GM23248 (cell line): ENCODE measurements at regions not wholly inside any gene's neighbourhood (a gene's known extent, or its start where the extent isn't known, plus 50 kb on each side); places are given as distances from the start of the nearest gene placed in this dataset.

Experiments
- DNase-seq: peaks from one replicate; pipeline ENCODE4 v3.0.0-alpha.2; 2015
- H2AFZ ChIP-seq: fragments of 200-600 bp; sonication (generic); 2 replicates; pipeline ENCODE4 v1.6.1; 2016; ENCODE audit warnings: antibody characterized with exemption
- H3F3A ChIP-seq: fragments of 200-600 bp; sonication (generic); 2 replicates; pipeline ENCODE4 v1.6.1; 2016; ENCODE audit warnings: mild to moderate bottlenecking, antibody characterized with exemption, mixed run types; ENCODE audit not compliant: insufficient read depth
- H3K27ac ChIP-seq: fragments of 200-600 bp; sonication (generic); 2 replicates; pipeline ENCODE4 v1.5.1; 2016; ENCODE audit warnings: mild to moderate bottlenecking
- H3K27me3 ChIP-seq: fragments of 200-600 bp; sonication (generic); replicated peaks from 2 replicates; pipeline ENCODE4 v1.6.1; 2016; ENCODE audit warnings: mild to moderate bottlenecking; ENCODE audit not compliant: insufficient read depth
- H3K36me3 ChIP-seq: fragments of 200-600 bp; sonication (generic); 2 replicates; pipeline ENCODE4 v1.6.1; 2016; ENCODE audit warnings: low read depth, mild to moderate bottlenecking
- H3K4me1 ChIP-seq: fragments of 200-600 bp; sonication (generic); 2 replicates; pipeline ENCODE4 v1.6.1; 2016; ENCODE audit warnings: mild to moderate bottlenecking; ENCODE audit not compliant: insufficient read depth
- H3K4me2 ChIP-seq: fragments of 200-600 bp; sonication (generic); one replicate; pipeline ENCODE4 v1.6.1; 2016; ENCODE audit warnings: mild to moderate bottlenecking; ENCODE audit not compliant: unreplicated experiment
- H3K4me3 ChIP-seq: fragments of 200-600 bp; sonication (generic); 2 replicates; pipeline ENCODE4 v1.5.1; 2016; ENCODE audit warnings: mild to moderate bottlenecking
- H3K79me2 ChIP-seq: fragments of 200-600 bp; sonication (generic); 2 replicates; pipeline ENCODE4 v1.6.1; 2016; ENCODE audit warnings: mild to moderate bottlenecking; ENCODE audit not compliant: insufficient read depth
- H3K9ac ChIP-seq: fragments of 200-600 bp; sonication (generic); 2 replicates; pipeline ENCODE4 v1.6.1; 2016; ENCODE audit warnings: mild to moderate bottlenecking
- H3K9me2 ChIP-seq: fragments of 200-600 bp; sonication (generic); 2 replicates; pipeline ENCODE4 v1.6.1; 2016; ENCODE audit warnings: mixed run types, mild to moderate bottlenecking, moderate library complexity; ENCODE audit not compliant: insufficient read depth
- H3K9me3 ChIP-seq: fragments of 200-600 bp; sonication (generic); one replicate; pipeline ENCODE4 v1.6.1; 2017; ENCODE audit warnings: low read depth
- H4K20me1 ChIP-seq: fragments of 200-600 bp; sonication (generic); 2 replicates; pipeline ENCODE4 v1.6.0; 2016; ENCODE audit not compliant: insufficient read depth
- EZH2 ChIP-seq: fragments of 200-600 bp; sonication (generic); IDR thresholded peaks from 2 replicates; pipeline ENCODE4 v1.6.1; 2018; ENCODE audit warnings: antibody characterized with exemption, mild to moderate bottlenecking; ENCODE audit not compliant: insufficient read depth, poor library complexity, severe bottlenecking
- EZH2phosphoT487 ChIP-seq: fragments of 200-600 bp; sonication (generic); IDR thresholded peaks from 2 replicates; pipeline ENCODE4 v1.6.1; 2018; ENCODE audit warnings: antibody characterized with exemption, moderate library complexity, mild to moderate bottlenecking, low read depth; ENCODE audit not compliant: insufficient read depth
- WGBS, 2 experiments: methylation state at CpG; one replicate each; pipeline ENCODE4 v1.1.6; 2015 to 2017; ENCODE audit warnings: low lambda C conversion rate in 2 of 2, low coverage in 1 of 2; ENCODE audit errors: missing lambda C conversion rate in 2 of 2; 5-methylcytosine and 5-hydroxymethylcytosine counted together
- in situ Hi-C: fragments of 300-500 bp; cut with MboI; formaldehyde crosslinking; loops from 2 replicates; pipeline ENCODE4 v1.15.0; 2020

DNA sequence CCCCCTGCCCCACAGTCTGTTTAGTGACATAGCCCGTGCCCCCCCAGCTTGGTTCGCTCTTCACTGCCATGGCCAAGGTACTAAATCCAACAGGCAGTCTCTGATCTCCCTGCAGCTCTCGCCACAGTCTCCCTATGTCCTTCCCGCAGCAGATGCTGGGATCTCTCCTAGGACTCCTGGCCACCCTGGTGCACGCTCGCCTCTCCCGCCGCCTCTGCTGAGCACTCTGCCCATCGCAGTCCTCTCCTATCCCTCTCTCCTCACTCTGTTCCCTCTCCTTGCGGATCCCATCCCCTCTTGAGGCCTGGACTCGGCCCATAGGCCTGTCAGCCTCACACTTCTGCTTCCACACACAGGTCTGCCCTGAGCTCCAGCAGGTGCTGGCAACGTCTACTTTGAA is 204.8 kb upstream of the TCERG1L start:
- no peaks in the 10 kb centered on the region for H4K20me1 ChIP-seq
- no peak overlapping the region for H3K27ac ChIP-seq
- in situ Hi-C loops, result no loop called here
- H3K79me2 ChIP-seq, result no peaks in the 10 kb centered on the region
- H3K27me3 ChIP-seq, result peaks cover 5% of the 10 kb centered on the region; the same call in 1 of the 2 replicates
- H3F3A ChIP-seq, result peaks cover 5% of the 10 kb centered on the region; the same call in 1 of the 2 replicates
- no peak for DNase-seq
- TF ChIP-seq EZH2 (no peak), EZH2phosphoT487 (no peak)
- no peak overlapping the region for H2AFZ ChIP-seq
- no peaks in the 10 kb centered on the region for H3K9me2 ChIP-seq
- WGBS, 2 experiments, result 72 to 80% methylated on average over 12 of the region's 12 CpGs
- no peaks in the 10 kb centered on the region for H3K36me3 ChIP-seq
- H3K9me3 ChIP-seq, result no peaks in the 10 kb centered on the region
- H3K4me2 ChIP-seq, result no peak overlapping the region
- H3K4me1 ChIP-seq, result peaks cover 14% of the 10 kb centered on the region
- no peak overlapping the region for H3K4me3 ChIP-seq
- no peak overlapping the region for H3K9ac ChIP-seq

- no peaks in the 10 kb centered on the region for H3K9me3 ChIP-seq
Observed at GRCh38 chr10:131517781-131518180, 206.3 kb upstream of the TCERG1L start.

DNA sequence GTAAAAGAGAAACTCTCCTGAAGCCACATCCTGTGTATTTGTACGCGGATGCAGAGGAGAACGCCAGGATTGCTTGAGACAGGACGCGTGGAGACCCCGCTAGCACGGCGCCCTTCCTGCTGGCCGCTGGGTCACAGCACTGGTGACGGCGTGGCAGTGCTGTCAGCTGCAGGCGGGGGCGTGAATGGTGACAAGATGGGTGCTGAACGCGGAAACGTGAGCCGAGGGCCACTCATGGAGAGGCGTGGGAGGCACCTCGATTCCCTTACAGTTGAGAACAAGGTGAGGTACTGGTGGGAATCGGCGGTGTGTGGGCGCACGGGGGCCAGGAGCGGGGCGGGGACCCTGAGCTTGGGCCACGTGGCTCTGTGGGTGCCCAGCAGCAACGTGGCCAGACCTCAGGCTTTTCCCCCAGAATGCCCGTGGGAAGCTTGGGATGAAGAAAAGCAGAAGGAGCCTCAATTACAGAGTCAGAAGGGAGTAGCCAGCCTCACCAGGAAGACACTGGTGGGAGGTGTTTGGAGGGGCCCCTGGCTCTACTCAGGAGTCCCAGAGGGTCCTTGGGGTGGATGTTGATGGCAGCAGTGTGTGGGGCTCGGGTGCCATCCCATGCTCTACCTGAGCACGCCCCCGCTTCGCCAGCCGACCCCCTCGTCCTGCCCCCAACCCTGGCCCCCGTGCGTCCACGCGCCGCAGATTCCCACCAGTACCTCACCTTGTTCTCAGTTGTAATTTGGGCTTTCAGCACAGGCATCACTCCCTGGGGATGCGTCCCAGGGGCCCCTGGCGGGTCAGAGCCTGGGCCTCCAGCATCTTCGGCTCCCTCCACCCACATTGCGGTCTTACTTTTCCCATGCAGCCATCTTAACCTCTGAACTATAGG is 208.4 kb upstream of the TCERG1L start:
- Histone ChIP-seq H3K4me2 (no peak overlapping the region), H3F3A (no peaks in the 10 kb centered on the region), H3K4me1 (no peaks in the 10 kb centered on the region), H3K4me3 (no peak overlapping the region), H3K79me2 (no peaks in the 10 kb centered on the region), H3K9me3 (no peaks in the 10 kb centered on the region), H3K27ac (no peak overlapping the region), H3K9me2 (no peaks in the 10 kb centered on the region), H3K36me3 (no peaks in the 10 kb centered on the region), H2AFZ (no peak overlapping the region), H4K20me1 (no peaks in the 10 kb centered on the region), H3K27me3 (peaks cover 5% of the 10 kb centered on the region; the same call in 1 of the 2 replicates), H3K9ac (no peak overlapping the region)
- in situ Hi-C loops, result no loop called here
- no peak for TF ChIP-seq EZH2
- TF ChIP-seq EZH2phosphoT487, result no peak
- DNase-seq, result no peak
- 76 to 77% methylated on average over 34 to 43 of the region's 43 CpGs for WGBS, 2 experiments

More at GRCh38 chr10:131517781-131518180, 206.3 kb upstream of the TCERG1L start:
- in situ Hi-C loops, result no loop called here
- Histone ChIP-seq H3K4me3 (no peak overlapping the region), H3K4me2 (no peak overlapping the region), H3K79me2 (no peaks in the 10 kb centered on the region), H4K20me1 (no peaks in the 10 kb centered on the region), H3F3A (peaks cover 5% of the 10 kb centered on the region; the same call in 1 of the 2 replicates), H3K36me3 (no peaks in the 10 kb centered on the region), H2AFZ (no peak overlapping the region), H3K4me1 (peaks cover 14% of the 10 kb centered on the region), H3K27me3 (peaks cover 5% of the 10 kb centered on the region; the same call in 1 of the 2 replicates), H3K9ac (no peak overlapping the region), H3K9me2 (no peaks in the 10 kb centered on the region), H3K27ac (no peak overlapping the region)
- WGBS, 2 experiments, result 57 to 59% methylated on average over 17 of the region's 17 CpGs
- TF ChIP-seq EZH2, result no peak
- no peak for DNase-seq

DNA sequence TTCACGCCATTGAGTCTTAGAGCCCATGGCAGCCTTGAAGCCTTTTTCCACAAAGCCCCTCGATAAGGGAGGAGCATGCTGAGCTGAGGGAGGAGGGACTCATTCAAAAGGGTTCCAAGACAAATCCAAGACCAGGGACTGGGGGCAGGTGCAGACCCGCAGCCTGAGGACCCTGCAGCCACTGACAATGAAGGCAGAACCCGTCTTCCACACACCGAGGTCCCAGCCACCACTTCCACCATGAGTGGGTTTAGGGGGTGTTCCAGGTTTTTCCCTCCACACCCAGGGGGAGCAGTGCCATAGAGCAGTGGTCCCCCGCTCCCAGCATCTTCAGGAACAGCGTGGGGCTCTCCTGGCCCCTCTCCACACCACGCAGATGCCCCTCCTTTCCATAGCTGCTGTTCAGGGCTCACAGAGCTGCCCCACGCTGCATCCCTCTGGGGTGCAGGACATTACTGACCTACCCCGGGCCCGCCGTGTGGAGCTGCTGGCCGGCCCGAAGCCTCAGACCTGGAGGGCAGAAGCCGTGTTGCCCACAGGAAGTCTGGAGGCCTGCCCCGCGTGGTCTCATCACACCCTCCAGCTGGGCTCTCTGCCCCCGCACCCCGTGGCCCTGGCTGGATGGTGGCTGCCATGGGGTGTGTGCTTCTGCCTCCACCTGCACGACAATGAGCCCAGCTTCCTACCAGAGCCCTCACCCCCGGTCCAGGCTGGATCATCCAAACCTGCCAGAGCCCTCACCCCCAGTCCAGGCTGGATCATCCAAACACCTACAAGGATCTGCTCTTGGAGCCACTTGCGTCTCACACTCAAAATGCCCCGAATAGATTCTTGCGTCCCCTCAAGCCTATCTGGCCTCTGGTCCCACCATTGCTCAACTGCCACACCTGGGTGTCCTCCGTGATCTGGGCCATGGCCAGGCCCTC is 220.0 kb upstream of the TCERG1L start:
- in situ Hi-C loops, result no loop called here
- Histone ChIP-seq H3K9me2 (no peaks in the 10 kb centered on the region), H3K9ac (no peak overlapping the region)

More for the DNA sequence above, 220.0 kb upstream of the TCERG1L start:
- no peaks in the 10 kb centered on the region for H3K4me1 ChIP-seq
- 0 out of 2 replicates have a peak, but pooled peaks cover 6% of the 10 kb centered on the region for H3K27me3 ChIP-seq
- no peaks in the 10 kb centered on the region for H3F3A ChIP-seq
- no peak overlapping the region for H3K27ac ChIP-seq
- no peak overlapping the region for H3K4me3 ChIP-seq
- no peaks in the 10 kb centered on the region for H3K36me3 ChIP-seq
- no peaks in the 10 kb centered on the region for H4K20me1 ChIP-seq
- H3K9me3 ChIP-seq, result no peaks in the 10 kb centered on the region
- H3K79me2 ChIP-seq, result no peaks in the 10 kb centered on the region
- H3K4me2 ChIP-seq, result no peak overlapping the region
- DNase-seq, result no peak
- H2AFZ ChIP-seq, result no peak overlapping the region
- TF ChIP-seq EZH2 (no peak), EZH2phosphoT487 (no peak)
- 64 to 70% methylated on average over 24 to 25 of the region's 25 CpGs for WGBS, 2 experiments
